NCI-H82 treated with DMSO at 0.1 percent for 48 hours (cell line): ENCODE measurements at regions not wholly inside any gene's neighbourhood (a gene's known extent, or its start where the extent isn't known, plus 50 kb on each side); places are given as distances from the start of the nearest gene placed in this dataset.

Experiments
- DNase-seq: peaks from one replicate; lab custom pipeline; 2025; ENCODE audit not compliant: unreplicated experiment; lab: John Stamatoyannopoulos, UW

- DNase-seq: no peak
These were observed 225.9 kb upstream of the CHST9 start for GRCh38 chr18:27411013-27411412.

- no peak for DNase-seq
These were observed 219.7 kb upstream of the CHST9 start for GRCh38 chr18:27404855-27405254.

- DNase-seq: peak; percentile 7
These were observed 214.9 kb upstream of the CHST9 start for GRCh38 chr18:27400001-27400400.

GRCh38 chr18:27395752-27396151 is 210.6 kb upstream of the CHST9 start:
- DNase-seq: no peak

- no peak for DNase-seq
These were observed 209.6 kb upstream of the CHST9 start for GRCh38 chr18:27394687-27395086.

- DNase-seq: no peak
These were observed 197.6 kb upstream of the CHST9 start for GRCh38 chr18:27382567-27383216.

- DNase-seq: no peak
These were observed 193.5 kb upstream of the CHST9 start for GRCh38 chr18:27378431-27379095.

GRCh38 chr18:27377251-27377650 is 192.1 kb upstream of the CHST9 start:
- DNase-seq: no peak

- no peak for DNase-seq
These were observed 187.3 kb upstream of the CHST9 start for GRCh38 chr18:27372386-27372785.

GRCh38 chr18:27366665-27367064 is 181.6 kb upstream of the CHST9 start:
- DNase-seq: no peak

- no peak for DNase-seq
These were observed 181.0 kb upstream of the CHST9 start for GRCh38 chr18:27366151-27366550.

GRCh38 chr18:27363872-27364271 is 178.8 kb upstream of the CHST9 start:
- no peak for DNase-seq

- no peak for DNase-seq
These were observed 176.4 kb upstream of the CHST9 start for GRCh38 chr18:27361477-27361876.

- DNase-seq: no peak
These were observed 170.2 kb upstream of the CHST9 start for GRCh38 chr18:27355308-27355707.

- DNase-seq: no peak
These were observed 168.2 kb upstream of the CHST9 start for GRCh38 chr18:27353273-27353672.

- DNase-seq: no peak
These were observed 164.3 kb upstream of the CHST9 start for GRCh38 chr18:27349284-27349882.

- DNase-seq: no peak
These were observed 146.5 kb upstream of the CHST9 start for GRCh38 chr18:27331606-27332005.

GRCh38 chr18:27314996-27315395 is 129.9 kb upstream of the CHST9 start:
- DNase-seq: no peak

- no peak for DNase-seq
These were observed 128.6 kb upstream of the CHST9 start for GRCh38 chr18:27313678-27314077.

GRCh38 chr18:27312853-27313252 is 127.7 kb upstream of the CHST9 start:
- no peak for DNase-seq

GRCh38 chr18:27312153-27312552 is 127.0 kb upstream of the CHST9 start:
- no peak for DNase-seq

GRCh38 chr18:27311114-27311513 is 126.0 kb upstream of the CHST9 start:
- DNase-seq: no peak
